Testis (tissue), 2 donors: ENCODE measurements at regions not wholly inside any gene's neighbourhood (a gene's known extent, or its start where the extent isn't known, plus 50 kb on each side); places are given as distances from the start of the nearest gene placed in this dataset.

Experiments
- CTCF ChIP-seq, 3 experiments: fragments of 450-650 bp in 2 of 3; fragments of 200-600 bp in 1 of 3; sonication (generic) in 1 of 3; IDR thresholded peaks; one replicate each; pipeline ENCODE4 v1.5.1; 2016 to 2019; ENCODE audit warnings: antibody characterized with exemption in 3 of 3, mild to moderate bottlenecking in 2 of 3, moderate library complexity in 1 of 3
- POLR2A ChIP-seq: fragments of 450-650 bp; IDR thresholded peaks from one replicate; pipeline ENCODE4 v1.6.1; 2017; ENCODE audit warnings: antibody characterized with exemption, mild to moderate bottlenecking, moderate library complexity

GRCh38 chr9:23543419-23543818 is 282.6 kb downstream of the ELAVL2 start:
- no peak for TF ChIP-seq CTCF (IDR thresholded peaks at IDR 0.05)
- no peak for TF ChIP-seq POLR2A
